ENCODE measurements at regions not wholly inside any gene's neighbourhood (a gene's known extent, or its start where the extent isn't known, plus 50 kb on each side); places are given as distances from the start of the nearest gene placed in this dataset.

GRCh38 chr9:107898761-107899160 lies 409.2 kb upstream of the KLF4 start:
- DNase-seq (no peak), ATAC-seq (no peak)
- H2AFZ ChIP-seq (ENCODE audit: low read length): no peak overlapping the region
- H3F3A ChIP-seq (ENCODE audit: low read length, unreplicated experiment): no peaks in the 10 kb centered on the region
- H3K27ac ChIP-seq (ENCODE audit: low read length): no peak overlapping the region
- no peaks in the 10 kb centered on the region for H3K4me1 ChIP-seq (ENCODE audit: insufficient read depth, low read length)
- H4K20me1 ChIP-seq (ENCODE audit: low read length): no peaks in the 10 kb centered on the region
- ChIA-PET POLR2A (ENCODE audit: unreplicated experiment) (no interaction called here), CTCF (no interaction called here)
- no peak overlapping the region for H3K4me3 ChIP-seq (ENCODE audit: low read length)
- intact Hi-C loops (cut with micrococcal nuclease): no loop called here
- BruUV-seq (replicated peaks): no TSS peak
- H3K79me2 ChIP-seq (ENCODE audit: low read length): no peaks in the 10 kb centered on the region
- no peak overlapping the region for H3K9ac ChIP-seq (ENCODE audit: low read length)
- no peak overlapping the region for H3K4me2 ChIP-seq (ENCODE audit: low read length)
- no peaks in the 10 kb centered on the region for H3K9me2 ChIP-seq (replicated peaks; ENCODE audit: low read length)
- no peaks in the 10 kb centered on the region for H3K27me3 ChIP-seq (ENCODE audit: low read length)
- TF ChIP-seq EZH2 (IDR thresholded peaks at IDR 0.05; ENCODE audit: low read length, unreplicated experiment) (no peak), EZH2phosphoT487 (IDR thresholded peaks at IDR 0.05; ENCODE audit: borderline replicate concordance, low read length) (no peak)
- TF ChIP-seq, protein P1, sequence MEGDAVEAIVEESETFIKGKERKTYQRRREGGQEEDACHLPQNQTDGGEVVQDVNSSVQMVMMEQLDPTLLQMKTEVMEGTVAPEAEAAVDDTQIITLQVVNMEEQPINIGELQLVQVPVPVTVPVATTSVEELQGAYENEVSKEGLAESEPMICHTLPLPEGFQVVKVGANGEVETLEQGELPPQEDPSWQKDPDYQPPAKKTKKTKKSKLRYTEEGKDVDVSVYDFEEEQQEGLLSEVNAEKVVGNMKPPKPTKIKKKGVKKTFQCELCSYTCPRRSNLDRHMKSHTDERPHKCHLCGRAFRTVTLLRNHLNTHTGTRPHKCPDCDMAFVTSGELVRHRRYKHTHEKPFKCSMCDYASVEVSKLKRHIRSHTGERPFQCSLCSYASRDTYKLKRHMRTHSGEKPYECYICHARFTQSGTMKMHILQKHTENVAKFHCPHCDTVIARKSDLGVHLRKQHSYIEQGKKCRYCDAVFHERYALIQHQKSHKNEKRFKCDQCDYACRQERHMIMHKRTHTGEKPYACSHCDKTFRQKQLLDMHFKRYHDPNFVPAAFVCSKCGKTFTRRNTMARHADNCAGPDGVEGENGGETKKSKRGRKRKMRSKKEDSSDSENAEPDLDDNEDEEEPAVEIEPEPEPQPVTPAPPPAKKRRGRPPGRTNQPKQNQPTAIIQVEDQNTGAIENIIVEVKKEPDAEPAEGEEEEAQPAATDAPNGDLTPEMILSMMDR (conservative IDR thresholded peaks at IDR 0.05; ENCODE audit: low read depth, low read length): no peak
- H3K36me3 ChIP-seq (ENCODE audit: low read depth, low read length): no peaks in the 10 kb centered on the region
- H3K9me3 ChIP-seq (ENCODE audit: low read length): no peaks in the 10 kb centered on the region

GRCh38 chr9:107896544-107896943 lies 407.0 kb upstream of the KLF4 start:
- BruUV-seq (replicated peaks): no TSS peak
- no peaks in the 10 kb centered on the region for H3K27me3 ChIP-seq (ENCODE audit: low read length)
- no peaks in the 10 kb centered on the region for H3K79me2 ChIP-seq (ENCODE audit: low read length)
- H3K36me3 ChIP-seq (ENCODE audit: low read depth, low read length): no peaks in the 10 kb centered on the region
- H3K9me2 ChIP-seq (replicated peaks; ENCODE audit: low read length): no peaks in the 10 kb centered on the region
- H3F3A ChIP-seq (ENCODE audit: low read length, unreplicated experiment): no peaks in the 10 kb centered on the region
- intact Hi-C loops (cut with micrococcal nuclease): no loop called here
- H3K4me2 ChIP-seq (ENCODE audit: low read length): no peak overlapping the region
- ChIA-PET POLR2A (ENCODE audit: unreplicated experiment) (no interaction called here), CTCF (no interaction called here)
- H3K9me3 ChIP-seq (ENCODE audit: low read length): no peaks in the 10 kb centered on the region
- ATAC-seq (no peak), DNase-seq (no peak)
- no peaks in the 10 kb centered on the region for H3K4me1 ChIP-seq (ENCODE audit: insufficient read depth, low read length)
- no peak for TF ChIP-seq EZH2 (IDR thresholded peaks at IDR 0.05; ENCODE audit: low read length, unreplicated experiment)
- no peak for TF ChIP-seq EZH2phosphoT487 (IDR thresholded peaks at IDR 0.05; ENCODE audit: borderline replicate concordance, low read length)
- TF ChIP-seq, protein P1 (conservative IDR thresholded peaks at IDR 0.05; ENCODE audit: low read depth, low read length): no peak
- no peak overlapping the region for H2AFZ ChIP-seq (ENCODE audit: low read length)
- no peak overlapping the region for H3K9ac ChIP-seq (ENCODE audit: low read length)
- H3K27ac ChIP-seq (ENCODE audit: low read length): no peak overlapping the region
- H4K20me1 ChIP-seq (ENCODE audit: low read length): no peaks in the 10 kb centered on the region
- H3K4me3 ChIP-seq (ENCODE audit: low read length): no peak overlapping the region

- no TSS peak for BruUV-seq (replicated peaks)
Measured at GRCh38 chr9:107895501-107896001, 406.0 kb upstream of the KLF4 start.

More at GRCh38 chr9:107895501-107896001, 406.0 kb upstream of the KLF4 start:
- Histone ChIP-seq H3K9me3 (ENCODE audit: low read length) (no peaks in the 10 kb centered on the region), H3K27me3 (ENCODE audit: low read length) (no peaks in the 10 kb centered on the region), H3K27ac (ENCODE audit: low read length) (no peak overlapping the region), H3F3A (ENCODE audit: low read length, unreplicated experiment) (no peaks in the 10 kb centered on the region), H3K9ac (ENCODE audit: low read length) (no peak overlapping the region), H3K9me2 (replicated peaks; ENCODE audit: low read length) (no peaks in the 10 kb centered on the region), H2AFZ (ENCODE audit: low read length) (no peak overlapping the region), H3K36me3 (ENCODE audit: low read depth, low read length) (no peaks in the 10 kb centered on the region), H3K79me2 (ENCODE audit: low read length) (no peaks in the 10 kb centered on the region), H4K20me1 (ENCODE audit: low read length) (no peaks in the 10 kb centered on the region), H3K4me2 (ENCODE audit: low read length) (no peak overlapping the region), H3K4me1 (ENCODE audit: insufficient read depth, low read length) (no peaks in the 10 kb centered on the region), H3K4me3 (ENCODE audit: low read length) (no peak overlapping the region)
- ATAC-seq (no peak), DNase-seq (no peak)
- CTCF ChIA-PET: no interaction called here
- TF ChIP-seq, protein P1 (conservative IDR thresholded peaks at IDR 0.05; ENCODE audit: low read depth, low read length): no peak
- TF ChIP-seq EZH2 (IDR thresholded peaks at IDR 0.05; ENCODE audit: low read length, unreplicated experiment): no peak
- TF ChIP-seq EZH2phosphoT487 (IDR thresholded peaks at IDR 0.05; ENCODE audit: borderline replicate concordance, low read length): no peak
- intact Hi-C loops (cut with micrococcal nuclease): no loop called here
- POLR2A ChIA-PET (ENCODE audit: unreplicated experiment): no interaction called here
